ENCODE measurements at regions not wholly inside any gene's neighbourhood (a gene's known extent, or its start where the extent isn't known, plus 50 kb on each side); places are given as distances from the start of the nearest gene placed in this dataset.

- Histone ChIP-seq H3K4me1 (replicated peaks) (no peaks in the 10 kb centered on the region), H3K36me3 (no peaks in the 10 kb centered on the region), H3K4me3 (no peak overlapping the region), H3K9me3 (no peaks in the 10 kb centered on the region), H3K27ac (no peak overlapping the region), H3K27me3 (replicated peaks; ENCODE audit: insufficient read depth) (no peaks in the 10 kb centered on the region)
- WGBS: 59% methylated on average over 1 of the region's 1 CpG
- no peak for DNase-seq (ENCODE audit: low spot score)
- no peak for TF ChIP-seq POLR2AphosphoS5 (IDR thresholded peaks at IDR 0.05)
- TF ChIP-seq, protein P1, sequence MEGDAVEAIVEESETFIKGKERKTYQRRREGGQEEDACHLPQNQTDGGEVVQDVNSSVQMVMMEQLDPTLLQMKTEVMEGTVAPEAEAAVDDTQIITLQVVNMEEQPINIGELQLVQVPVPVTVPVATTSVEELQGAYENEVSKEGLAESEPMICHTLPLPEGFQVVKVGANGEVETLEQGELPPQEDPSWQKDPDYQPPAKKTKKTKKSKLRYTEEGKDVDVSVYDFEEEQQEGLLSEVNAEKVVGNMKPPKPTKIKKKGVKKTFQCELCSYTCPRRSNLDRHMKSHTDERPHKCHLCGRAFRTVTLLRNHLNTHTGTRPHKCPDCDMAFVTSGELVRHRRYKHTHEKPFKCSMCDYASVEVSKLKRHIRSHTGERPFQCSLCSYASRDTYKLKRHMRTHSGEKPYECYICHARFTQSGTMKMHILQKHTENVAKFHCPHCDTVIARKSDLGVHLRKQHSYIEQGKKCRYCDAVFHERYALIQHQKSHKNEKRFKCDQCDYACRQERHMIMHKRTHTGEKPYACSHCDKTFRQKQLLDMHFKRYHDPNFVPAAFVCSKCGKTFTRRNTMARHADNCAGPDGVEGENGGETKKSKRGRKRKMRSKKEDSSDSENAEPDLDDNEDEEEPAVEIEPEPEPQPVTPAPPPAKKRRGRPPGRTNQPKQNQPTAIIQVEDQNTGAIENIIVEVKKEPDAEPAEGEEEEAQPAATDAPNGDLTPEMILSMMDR (IDR thresholded peaks at IDR 0.05): no peak
- no peak for TF ChIP-seq POLR2A (IDR thresholded peaks at IDR 0.05)
- intact Hi-C loops (cut with DNase I): no loop called here
These were observed 378.0 kb upstream of the DDHD1 start for GRCh38 chr14:53531156-53531555.

- Histone ChIP-seq H3K4me1 (replicated peaks) (no peaks in the 10 kb centered on the region), H3K27me3 (replicated peaks; ENCODE audit: insufficient read depth) (no peaks in the 10 kb centered on the region), H3K9me3 (no peaks in the 10 kb centered on the region), H3K36me3 (no peaks in the 10 kb centered on the region), H3K4me3 (no peak overlapping the region), H3K27ac (no peak overlapping the region)
- 90% methylated on average over 3 of the region's 3 CpGs for WGBS
- intact Hi-C loops (cut with DNase I): no loop called here
- TF ChIP-seq POLR2A (IDR thresholded peaks at IDR 0.05): no peak
- TF ChIP-seq, protein P1 (IDR thresholded peaks at IDR 0.05): no peak
- TF ChIP-seq POLR2AphosphoS5 (IDR thresholded peaks at IDR 0.05): no peak
- DNase-seq (ENCODE audit: low spot score): no peak
These were observed 376.4 kb upstream of the DDHD1 start for GRCh38 chr14:53529519-53529918.

- Histone ChIP-seq H3K27me3 (replicated peaks; ENCODE audit: insufficient read depth) (no peaks in the 10 kb centered on the region), H3K9me3 (no peaks in the 10 kb centered on the region), H3K36me3 (no peaks in the 10 kb centered on the region), H3K27ac (no peak overlapping the region), H3K4me3 (no peak overlapping the region), H3K4me1 (replicated peaks) (no peaks in the 10 kb centered on the region)
- TF ChIP-seq POLR2A (IDR thresholded peaks at IDR 0.05) (no peak), POLR2AphosphoS5 (IDR thresholded peaks at IDR 0.05) (no peak)
- TF ChIP-seq, protein P1 (IDR thresholded peaks at IDR 0.05): no peak
- 89% methylated on average over 2 of the region's 2 CpGs for WGBS
- intact Hi-C loops (cut with DNase I): no loop called here
- DNase-seq (ENCODE audit: low spot score): no peak
These were observed 375.1 kb upstream of the DDHD1 start for GRCh38 chr14:53528185-53528671.

DNA sequence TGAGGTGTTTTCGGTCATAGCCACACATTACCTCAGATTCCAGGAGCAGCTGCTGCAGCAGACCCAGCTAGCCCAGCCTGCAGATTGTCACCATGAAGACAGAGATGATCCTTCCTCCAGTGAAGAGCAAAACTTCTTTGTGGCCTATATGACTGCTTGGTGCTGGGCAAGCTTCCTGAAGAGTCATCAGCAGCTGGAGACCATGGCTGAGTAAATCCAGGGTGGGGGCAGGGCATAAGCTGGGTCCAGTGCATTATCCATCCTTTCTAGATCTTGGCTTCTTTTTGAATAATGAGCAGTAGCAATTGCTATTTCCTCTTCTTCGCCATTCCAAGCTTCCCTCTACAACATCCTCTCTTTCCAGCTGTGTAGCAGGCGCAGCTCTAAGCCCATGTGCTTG, 373.1 kb upstream of the DDHD1 start:
- Histone ChIP-seq H3K27ac (no peak overlapping the region), H3K9me3 (no peaks in the 10 kb centered on the region), H3K27me3 (replicated peaks; ENCODE audit: insufficient read depth) (no peaks in the 10 kb centered on the region), H3K4me3 (no peak overlapping the region), H3K36me3 (no peaks in the 10 kb centered on the region), H3K4me1 (replicated peaks) (no peaks in the 10 kb centered on the region)
- intact Hi-C loops (cut with DNase I): no loop called here
- no peak for DNase-seq (ENCODE audit: low spot score)
- no peak for TF ChIP-seq POLR2AphosphoS5 (IDR thresholded peaks at IDR 0.05)
- TF ChIP-seq, protein P1 (IDR thresholded peaks at IDR 0.05): no peak
- WGBS: 97% methylated on average over 3 of the region's 3 CpGs

GRCh38 chr14:53525608-53526007, 372.5 kb upstream of the DDHD1 start:
- no peak for DNase-seq (ENCODE audit: low spot score)
- Histone ChIP-seq H3K9me3 (no peaks in the 10 kb centered on the region), H3K27ac (no peak overlapping the region), H3K4me1 (replicated peaks) (no peaks in the 10 kb centered on the region), H3K4me3 (no peak overlapping the region), H3K36me3 (no peaks in the 10 kb centered on the region), H3K27me3 (replicated peaks; ENCODE audit: insufficient read depth) (no peaks in the 10 kb centered on the region)
- TF ChIP-seq POLR2AphosphoS5 (IDR thresholded peaks at IDR 0.05) (no peak), POLR2A (IDR thresholded peaks at IDR 0.05) (no peak)
- TF ChIP-seq, protein P1 (IDR thresholded peaks at IDR 0.05): no peak
- WGBS: 92% methylated on average over 2 of the region's 2 CpGs
- intact Hi-C loops (cut with DNase I): no loop called here
